OCI-LY7 (cell line): ENCODE measurements at regions not wholly inside any gene's neighbourhood (a gene's known extent, or its start where the extent isn't known, plus 50 kb on each side); places are given as distances from the start of the nearest gene placed in this dataset.

Experiments
- BruUV-seq: library from RNA; stranded (reverse); fragments of 400-500 nt; replicated peaks from 2 replicates; lab custom pipeline; 2021; lab: Mats Ljungman, UMichigan
- CTCF ChIA-PET: fragments of 300-600 bp; sonication (Branson Sonifier 250); formaldehyde crosslinking; loops from one replicate; lab custom pipeline; 2022; ENCODE audit warnings: antibody characterized with exemption; ENCODE audit not compliant: unreplicated experiment; lab: Charles Lee
- POLR2A ChIA-PET: fragments of 300-600 bp; sonication (Branson Sonifier 250); formaldehyde crosslinking; loops from one replicate; lab custom pipeline; 2022; ENCODE audit warnings: antibody characterized with exemption; lab: Charles Lee
- DNase-seq: peaks from one replicate; pipeline ENCODE4 v3.0.0-alpha.2; 2015; ENCODE audit warnings: low spot score
- H2AFZ ChIP-seq: fragments of 200-600 bp; sonication (generic), shearing (Covaris generic); 2 replicates; pipeline ENCODE4 v1.6.1; 2014; ENCODE audit warnings: mild to moderate bottlenecking, antibody characterized with exemption, low read length, moderate library complexity
- H3K27ac ChIP-seq: fragments of 200-600 bp; sonication (generic); 2 replicates; pipeline ENCODE4 v1.5.1; 2014; ENCODE audit warnings: mixed run types, low read depth, mild to moderate bottlenecking, moderate library complexity, low read length, inconsistent platforms; ENCODE audit not compliant: poor library complexity, severe bottlenecking
- H3K36me3 ChIP-seq: fragments of 200-600 bp; sonication (generic); 2 replicates; pipeline ENCODE4 v1.6.1; 2014; ENCODE audit warnings: mild to moderate bottlenecking, antibody characterized with exemption, low read length, moderate library complexity, mixed read lengths; ENCODE audit not compliant: insufficient read depth
- H3K4me1 ChIP-seq: fragments of 200-600 bp; sonication (generic); 2 replicates; pipeline ENCODE4 v1.5.1; 2014; ENCODE audit warnings: mild to moderate bottlenecking, low read length; ENCODE audit not compliant: insufficient read depth, poor library complexity, severe bottlenecking
- H3K4me2 ChIP-seq: fragments of 200-600 bp; sonication (generic); 2 replicates; pipeline ENCODE4 v1.6.1; 2014; ENCODE audit warnings: mild to moderate bottlenecking, low read length
- H3K4me3 ChIP-seq: fragments of 200-600 bp; sonication (generic); 2 replicates; pipeline ENCODE4 v1.5.1; 2014; ENCODE audit warnings: mild to moderate bottlenecking, low read depth, low read length; ENCODE audit not compliant: poor library complexity, severe bottlenecking
- H3K79me2 ChIP-seq: fragments of 200-600 bp; sonication (generic); 2 replicates; pipeline ENCODE4 v1.6.1; 2016; ENCODE audit warnings: low read depth, mild to moderate bottlenecking, low read length, moderate library complexity, mixed read lengths; ENCODE audit not compliant: insufficient read depth
- H3K9me2 ChIP-seq: fragments of 200-600 bp; sonication (generic); 2 replicates; pipeline ENCODE4 v1.6.1; 2016; ENCODE audit warnings: mild to moderate bottlenecking, low read length, mixed read lengths; ENCODE audit not compliant: insufficient read depth
- H3K9me3 ChIP-seq: fragments of 200-600 bp; sonication (generic); 2 replicates; pipeline ENCODE4 v1.6.1; 2014; ENCODE audit warnings: mild to moderate bottlenecking, mixed run types, low read length, mixed read lengths
- H4K20me1 ChIP-seq: fragments of 200-600 bp; sonication (generic); 2 replicates; pipeline ENCODE4 v1.6.1; 2014; ENCODE audit warnings: mild to moderate bottlenecking, antibody characterized with exemption, low read length, moderate library complexity, mixed read lengths; ENCODE audit not compliant: insufficient read depth
- EZH2phosphoT487 ChIP-seq: fragments of 200-600 bp; sonication (generic); IDR thresholded peaks from 2 replicates; pipeline ENCODE4 v1.6.1; 2018; ENCODE audit warnings: low read depth, borderline replicate concordance, mild to moderate bottlenecking, mixed run types, antibody characterized with exemption, low read length, moderate library complexity, mixed read lengths
- intact Hi-C: fragments of 100-400 bp; cut with micrococcal nuclease; formaldehyde crosslinking; loops from one replicate; pipeline ENCODE4 v1.10.0; 2022; ENCODE audit not compliant: unreplicated experiment
- TF ChIP-seq, protein P1 (sequence below): fragments of 200-600 bp; sonication (generic); conservative IDR thresholded peaks from 2 replicates; pipeline ENCODE4 v1.5.1; 2014; ENCODE audit warnings: mild to moderate bottlenecking, antibody characterized with exemption, low read length, moderate library complexity, mixed read lengths

DNA sequence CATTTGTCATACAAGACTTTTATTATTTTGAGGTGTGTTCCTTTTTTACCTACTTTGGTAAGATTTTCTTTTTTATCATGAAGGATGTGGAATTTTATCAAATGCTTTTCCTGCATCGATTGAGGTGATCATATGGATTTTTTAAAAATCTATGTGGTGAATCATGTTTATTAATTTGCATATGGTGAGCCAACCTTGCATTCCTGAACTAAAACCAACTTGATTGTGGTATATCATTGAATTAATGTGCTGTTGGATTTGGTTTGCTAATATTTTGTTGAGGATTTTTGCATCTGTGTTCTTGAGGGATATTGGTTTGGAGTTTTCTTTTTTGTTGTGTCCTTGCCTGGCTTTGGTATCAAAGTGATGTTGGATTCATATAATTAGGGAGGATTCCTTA lies 848.1 kb upstream of the EYS start:
- Histone ChIP-seq H3K9me3 (no peaks in the 10 kb centered on the region; the same call in 1 of the 2 replicates), H3K4me2 (no peak overlapping the region), H3K79me2 (no peaks in the 10 kb centered on the region), H3K4me3 (no peak overlapping the region), H3K27ac (no peak overlapping the region), H3K9me2 (no peaks in the 10 kb centered on the region), H3K36me3 (no peaks in the 10 kb centered on the region), H2AFZ (no peak overlapping the region), H4K20me1 (no peaks in the 10 kb centered on the region), H3K4me1 (no peaks in the 10 kb centered on the region)
- intact Hi-C loops, result no loop called here
- DNase-seq, result no peak
- TF ChIP-seq, protein P1, sequence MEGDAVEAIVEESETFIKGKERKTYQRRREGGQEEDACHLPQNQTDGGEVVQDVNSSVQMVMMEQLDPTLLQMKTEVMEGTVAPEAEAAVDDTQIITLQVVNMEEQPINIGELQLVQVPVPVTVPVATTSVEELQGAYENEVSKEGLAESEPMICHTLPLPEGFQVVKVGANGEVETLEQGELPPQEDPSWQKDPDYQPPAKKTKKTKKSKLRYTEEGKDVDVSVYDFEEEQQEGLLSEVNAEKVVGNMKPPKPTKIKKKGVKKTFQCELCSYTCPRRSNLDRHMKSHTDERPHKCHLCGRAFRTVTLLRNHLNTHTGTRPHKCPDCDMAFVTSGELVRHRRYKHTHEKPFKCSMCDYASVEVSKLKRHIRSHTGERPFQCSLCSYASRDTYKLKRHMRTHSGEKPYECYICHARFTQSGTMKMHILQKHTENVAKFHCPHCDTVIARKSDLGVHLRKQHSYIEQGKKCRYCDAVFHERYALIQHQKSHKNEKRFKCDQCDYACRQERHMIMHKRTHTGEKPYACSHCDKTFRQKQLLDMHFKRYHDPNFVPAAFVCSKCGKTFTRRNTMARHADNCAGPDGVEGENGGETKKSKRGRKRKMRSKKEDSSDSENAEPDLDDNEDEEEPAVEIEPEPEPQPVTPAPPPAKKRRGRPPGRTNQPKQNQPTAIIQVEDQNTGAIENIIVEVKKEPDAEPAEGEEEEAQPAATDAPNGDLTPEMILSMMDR, result no peak
- POLR2A ChIA-PET, result no interaction called here
- CTCF ChIA-PET, result no interaction called here
- no TSS peak for BruUV-seq

GRCh38 chr6:66553441-66553840 lies 846.4 kb upstream of the EYS start:
- DNase-seq, result no peak
- TF ChIP-seq, protein P1, result no peak
- TF ChIP-seq EZH2phosphoT487, result no peak
- Histone ChIP-seq H3K4me3 (no peak overlapping the region), H3K27ac (no peak overlapping the region), H3K36me3 (no peaks in the 10 kb centered on the region), H3K4me2 (no peak overlapping the region), H2AFZ (no peak overlapping the region), H4K20me1 (no peaks in the 10 kb centered on the region), H3K79me2 (no peaks in the 10 kb centered on the region), H3K4me1 (no peaks in the 10 kb centered on the region), H3K9me3 (no peaks in the 10 kb centered on the region; the same call in 1 of the 2 replicates), H3K9me2 (no peaks in the 10 kb centered on the region)
- intact Hi-C loops, result no loop called here
- POLR2A ChIA-PET, result no interaction called here
- BruUV-seq, result no TSS peak
- CTCF ChIA-PET, result no interaction called here

- intact Hi-C loops, result no loop called here
- CTCF ChIA-PET, result no interaction called here
- BruUV-seq, result no TSS peak
- H3K9me2 ChIP-seq, result no peaks in the 10 kb centered on the region
- no peak overlapping the region for H3K4me3 ChIP-seq
- no peak for DNase-seq
- no peaks in the 10 kb centered on the region for H3K9me3 ChIP-seq
- POLR2A ChIA-PET, result no interaction called here
- H3K27ac ChIP-seq, result no peak overlapping the region
- no peak overlapping the region for H3K4me2 ChIP-seq
- no peaks in the 10 kb centered on the region for H4K20me1 ChIP-seq
- H3K4me1 ChIP-seq, result no peaks in the 10 kb centered on the region
- no peaks in the 10 kb centered on the region for H3K79me2 ChIP-seq
- TF ChIP-seq, protein P1, result no peak
- no peak for TF ChIP-seq EZH2phosphoT487
- no peak overlapping the region for H2AFZ ChIP-seq
- no peaks in the 10 kb centered on the region for H3K36me3 ChIP-seq
These were observed 831.6 kb upstream of the EYS start for GRCh38 chr6:66538551-66539135.
